ENCODE measurements at regions not wholly inside any gene's neighbourhood (a gene's known extent, or its start where the extent isn't known, plus 50 kb on each side); places are given as distances from the start of the nearest gene placed in this dataset.

DNA sequence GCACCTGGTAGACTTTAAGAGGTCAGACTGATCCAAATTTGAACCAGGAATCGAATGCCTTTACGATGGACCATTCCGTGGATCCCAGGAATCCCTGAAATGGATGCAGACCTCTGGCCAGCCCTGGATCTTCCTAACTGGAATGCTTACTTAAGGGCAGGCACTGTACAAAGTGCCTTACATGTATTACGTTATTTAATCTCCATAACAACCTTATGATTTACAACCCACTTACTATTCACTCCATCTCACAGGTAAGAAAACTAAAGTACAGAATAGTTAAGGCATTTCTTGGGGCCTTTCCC is 93.6 kb downstream of the HSPH1 start:
- WGBS, 2 donors, result 82 to 84% methylated on average over 4 of the region's 4 CpGs

DNA sequence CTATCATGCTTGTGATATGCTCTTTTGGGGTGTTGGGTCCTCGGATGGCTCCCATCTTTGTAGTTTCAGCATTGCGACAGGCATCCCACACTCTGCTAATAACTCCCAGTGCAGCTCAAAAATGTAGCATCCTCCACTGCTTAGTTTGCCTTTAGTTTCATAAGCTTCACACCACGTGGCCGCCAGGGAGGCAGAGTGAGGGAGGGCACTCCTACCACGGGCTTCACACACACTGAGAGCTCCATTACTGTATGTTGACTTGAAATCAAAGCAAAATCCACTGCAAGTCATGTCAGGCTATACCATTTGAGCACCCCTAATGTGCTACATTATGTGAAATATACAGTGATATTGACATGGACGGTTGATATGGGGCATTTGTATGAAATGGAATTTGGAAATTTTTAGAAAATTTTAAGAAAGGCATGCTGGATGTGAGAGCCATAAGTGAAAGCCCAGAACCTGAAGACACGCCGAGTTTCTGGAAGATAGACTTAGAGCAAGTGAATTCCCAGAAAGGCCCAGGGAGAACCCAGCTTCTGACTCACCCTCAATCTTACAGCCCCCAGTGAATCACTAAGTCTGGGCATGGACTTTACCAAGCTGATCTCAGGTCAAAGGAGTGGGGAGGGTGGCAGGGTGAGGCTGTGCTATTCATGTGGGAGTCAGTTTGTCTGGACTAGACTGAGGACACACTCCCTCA is 94.1 kb downstream of the HSPH1 start:
- 77 to 85% methylated on average over 8 of the region's 8 CpGs for WGBS, 2 donors
- peak in 1 of 2 donors; percentile 46 for DNase-seq (ENCODE audit: low spot score in 2 of 2)
- intact Hi-C loops (cut with DNase I; ENCODE audit: low total_unique reads), result no loop called here
- no peak for TF ChIP-seq POLR2A (IDR thresholded peaks at IDR 0.05)
- TF ChIP-seq, protein P1, sequence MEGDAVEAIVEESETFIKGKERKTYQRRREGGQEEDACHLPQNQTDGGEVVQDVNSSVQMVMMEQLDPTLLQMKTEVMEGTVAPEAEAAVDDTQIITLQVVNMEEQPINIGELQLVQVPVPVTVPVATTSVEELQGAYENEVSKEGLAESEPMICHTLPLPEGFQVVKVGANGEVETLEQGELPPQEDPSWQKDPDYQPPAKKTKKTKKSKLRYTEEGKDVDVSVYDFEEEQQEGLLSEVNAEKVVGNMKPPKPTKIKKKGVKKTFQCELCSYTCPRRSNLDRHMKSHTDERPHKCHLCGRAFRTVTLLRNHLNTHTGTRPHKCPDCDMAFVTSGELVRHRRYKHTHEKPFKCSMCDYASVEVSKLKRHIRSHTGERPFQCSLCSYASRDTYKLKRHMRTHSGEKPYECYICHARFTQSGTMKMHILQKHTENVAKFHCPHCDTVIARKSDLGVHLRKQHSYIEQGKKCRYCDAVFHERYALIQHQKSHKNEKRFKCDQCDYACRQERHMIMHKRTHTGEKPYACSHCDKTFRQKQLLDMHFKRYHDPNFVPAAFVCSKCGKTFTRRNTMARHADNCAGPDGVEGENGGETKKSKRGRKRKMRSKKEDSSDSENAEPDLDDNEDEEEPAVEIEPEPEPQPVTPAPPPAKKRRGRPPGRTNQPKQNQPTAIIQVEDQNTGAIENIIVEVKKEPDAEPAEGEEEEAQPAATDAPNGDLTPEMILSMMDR (IDR thresholded peaks at IDR 0.05), result no peak
- H3K4me3 ChIP-seq (ENCODE audit: low read depth, poor library complexity, severe bottlenecking), result no peak overlapping the region

More for the DNA sequence above, 93.6 kb downstream of the HSPH1 start:
- intact Hi-C loops (cut with DNase I; ENCODE audit: low total_unique reads), result no loop called here
- no peak overlapping the region for H3K4me3 ChIP-seq (ENCODE audit: low read depth, poor library complexity, severe bottlenecking)
- no peak for DNase-seq (ENCODE audit: low spot score in 2 of 2)
- no peak for TF ChIP-seq POLR2A (IDR thresholded peaks at IDR 0.05)
- TF ChIP-seq, protein P1 (IDR thresholded peaks at IDR 0.05), result no peak

DNA sequence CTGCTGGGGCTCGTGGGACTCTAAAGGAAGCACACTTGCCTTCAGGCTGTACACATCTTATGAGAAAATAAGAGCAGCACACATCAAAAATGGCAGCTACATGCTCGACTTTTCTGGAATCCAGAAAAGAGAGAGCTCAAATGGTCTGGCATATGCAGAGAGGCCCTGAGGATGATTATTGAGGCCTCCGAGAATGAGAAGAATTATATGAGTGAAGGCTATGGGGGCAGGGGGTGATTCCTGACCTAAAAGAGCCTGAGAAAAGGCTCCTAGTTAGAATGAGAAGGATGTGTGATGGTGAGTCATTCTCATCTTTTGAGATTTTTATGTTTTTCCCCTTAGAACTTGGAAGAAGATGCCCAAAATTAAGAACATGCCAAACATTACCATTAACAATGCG is 97.1 kb downstream of the HSPH1 start:
- 75 to 80% methylated on average over 4 of the region's 4 CpGs for WGBS, 2 donors
- no peak overlapping the region for H3K4me3 ChIP-seq (ENCODE audit: low read depth, poor library complexity, severe bottlenecking)
- intact Hi-C loops (cut with DNase I; ENCODE audit: low total_unique reads), result loop anchor here (1.0 kb wide), 1 partner anchor 38 kb away; no protein-coding TSS in a partner anchor
- no peak for TF ChIP-seq POLR2A (IDR thresholded peaks at IDR 0.05)
- TF ChIP-seq, protein P1 (IDR thresholded peaks at IDR 0.05), result no peak
- DNase-seq (ENCODE audit: low spot score in 2 of 2), result no peak

DNA sequence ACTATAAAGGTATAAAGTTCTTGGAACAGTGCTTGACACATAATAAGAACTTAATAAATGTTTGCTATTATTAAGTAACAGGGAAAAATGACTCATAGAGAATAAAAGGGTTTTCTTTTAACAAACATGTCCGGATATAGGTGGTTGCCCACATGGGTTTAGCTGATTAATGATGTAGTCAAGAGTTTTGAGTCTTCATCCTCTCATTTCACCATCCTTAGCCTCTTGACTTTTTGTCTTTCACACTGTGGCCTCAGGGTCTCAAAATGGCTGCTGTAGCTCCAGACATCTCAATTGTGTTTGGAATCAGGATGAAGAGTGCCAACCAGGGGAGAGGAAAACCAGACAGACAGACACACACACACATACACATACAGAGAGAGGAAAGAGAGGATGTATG is 97.9 kb downstream of the HSPH1 start:
- no peak overlapping the region for H3K4me3 ChIP-seq (ENCODE audit: low read depth, poor library complexity, severe bottlenecking)
- intact Hi-C loops (cut with DNase I; ENCODE audit: low total_unique reads), result loop anchor here (1.0 kb wide), 1 partner anchor 37 kb away; no protein-coding TSS in a partner anchor
- TF ChIP-seq, protein P1 (IDR thresholded peaks at IDR 0.05), result no peak
- no peak for TF ChIP-seq POLR2A (IDR thresholded peaks at IDR 0.05)
- DNase-seq (ENCODE audit: low spot score in 2 of 2), result no peak
- 80 to 86% methylated on average over 1 of the region's 1 CpG for whole genome bisulfite sequencing, 2 donors

DNA sequence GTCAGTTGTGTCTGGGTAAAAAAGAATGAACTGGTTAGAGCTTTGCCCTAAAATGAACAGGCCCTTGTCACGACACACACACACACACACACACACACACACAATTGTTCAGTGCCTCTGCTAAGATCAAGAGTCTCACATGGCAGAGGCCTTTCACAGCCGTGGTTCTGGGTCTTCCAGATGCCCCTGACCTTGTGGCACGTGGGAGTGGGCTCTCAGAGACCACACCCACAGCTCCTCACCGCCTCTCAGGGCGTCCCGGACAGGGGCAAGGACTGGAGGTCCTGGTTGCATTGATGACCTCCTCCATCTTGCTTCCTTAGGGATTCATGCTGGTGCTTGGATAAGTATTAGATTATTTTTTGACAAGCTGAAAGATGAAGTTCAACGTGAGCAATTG is 101.0 kb downstream of the HSPH1 start:
- WGBS, 2 donors, result 78 to 84% methylated on average over 7 of the region's 7 CpGs
- intact Hi-C loops (cut with DNase I; ENCODE audit: low total_unique reads), result no loop called here
- peak in 1 of 2 donors; percentile 62 for DNase-seq (ENCODE audit: low spot score in 2 of 2)
- TF ChIP-seq, protein P1 (IDR thresholded peaks at IDR 0.05), result no peak
- no peak for TF ChIP-seq POLR2A (IDR thresholded peaks at IDR 0.05)
- no peak overlapping the region for H3K4me3 ChIP-seq (ENCODE audit: low read depth, poor library complexity, severe bottlenecking)

DNA sequence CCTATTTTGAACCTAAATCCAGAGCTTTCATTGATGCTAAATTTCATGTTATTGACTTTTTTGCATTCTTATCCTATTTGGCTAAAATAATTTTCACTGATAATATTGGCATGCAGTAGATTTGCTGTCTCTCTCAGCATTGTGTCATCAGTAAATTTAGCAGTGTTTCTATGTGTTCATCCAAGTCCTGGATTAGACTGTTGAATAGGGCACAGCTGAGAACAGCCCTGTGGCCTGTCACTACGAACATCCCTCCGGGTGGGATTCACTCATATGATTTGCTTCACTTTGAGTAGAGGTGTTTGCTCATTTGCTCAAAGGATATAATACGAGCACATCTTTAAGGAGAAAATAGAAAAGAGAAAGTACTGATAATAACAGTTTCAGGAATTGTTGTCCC is 101.5 kb downstream of the HSPH1 start:
- WGBS, 2 donors, result 91% methylated on average over 3 of the region's 3 CpGs
- no peak overlapping the region for H3K4me3 ChIP-seq (ENCODE audit: low read depth, poor library complexity, severe bottlenecking)
- intact Hi-C loops (cut with DNase I; ENCODE audit: low total_unique reads), result no loop called here
- TF ChIP-seq POLR2A (IDR thresholded peaks at IDR 0.05), result no peak
- TF ChIP-seq, protein P1 (IDR thresholded peaks at IDR 0.05), result no peak
- no peak for DNase-seq (ENCODE audit: low spot score in 2 of 2)

Measured in lower leg skin (tissue), 4 donors.